DND-41 (cell line): ENCODE measurements at regions not wholly inside any gene's neighbourhood (a gene's known extent, or its start where the extent isn't known, plus 50 kb on each side); places are given as distances from the start of the nearest gene placed in this dataset.

Experiments
- ATAC-seq: fragments of 200-7000 bp; cut with Tn5 transposase; 3 replicates; pipeline ENCODE4 v1.9.1; 2021; ENCODE audit warnings: low read depth; ENCODE audit not compliant: insufficient read depth
- DNase-seq: peaks from one replicate; pipeline ENCODE4 v3.0.0-alpha.2; 2020
- H2AFZ ChIP-seq: 2 replicates; pipeline ENCODE4 v1.6.0; 2012; ENCODE audit warnings: low read depth, low read length
- H3K27ac ChIP-seq: 2 replicates; pipeline ENCODE4 v1.5.1; 2012; ENCODE audit warnings: low read length, inconsistent platforms
- H3K27me3 ChIP-seq: fragments of 200-600 bp; sonication (generic); 2 replicates; pipeline ENCODE4 v1.6.0; 2012; ENCODE audit warnings: low read length, mild to moderate bottlenecking, inconsistent platforms; ENCODE audit not compliant: insufficient read depth, poor library complexity
- H3K36me3 ChIP-seq: 2 replicates; pipeline ENCODE4 v1.5.1; 2012; ENCODE audit warnings: low read length, inconsistent platforms; ENCODE audit not compliant: insufficient read depth
- H3K4me1 ChIP-seq: 2 replicates; pipeline ENCODE4 v1.5.1; 2012; ENCODE audit warnings: mild to moderate bottlenecking, low read length; ENCODE audit not compliant: insufficient read depth
- H3K4me2 ChIP-seq: 2 replicates; pipeline ENCODE4 v1.6.0; 2012; ENCODE audit warnings: mild to moderate bottlenecking, moderate library complexity, low read length, inconsistent platforms; ENCODE audit not compliant: insufficient read depth
- H3K4me3 ChIP-seq, 2 experiments: fragments of 200-600 bp in 1 of 2; shearing (Covaris generic) in 1 of 2; 2 replicates each; pipeline ENCODE4 v1.5.1; 2012 to 2016; ENCODE audit warnings: inconsistent platforms in 2 of 2, low read length in 2 of 2, mild to moderate bottlenecking in 2 of 2, low read depth in 1 of 2, moderate library complexity in 1 of 2
- H3K79me2 ChIP-seq: 2 replicates; pipeline ENCODE4 v1.6.0; 2012; ENCODE audit warnings: low read length, inconsistent platforms; ENCODE audit not compliant: insufficient read depth
- H3K9ac ChIP-seq: 2 replicates; pipeline ENCODE4 v1.6.0; 2012; ENCODE audit warnings: low read depth, mild to moderate bottlenecking, inconsistent platforms, low read length, moderate library complexity
- H3K9me3 ChIP-seq: 2 replicates; pipeline ENCODE4 v1.5.1; 2012; ENCODE audit warnings: low read length, moderate library complexity, mild to moderate bottlenecking, inconsistent platforms; ENCODE audit not compliant: insufficient read depth, severe bottlenecking
- H4K20me1 ChIP-seq: 2 replicates; pipeline ENCODE4 v1.6.0; 2012; ENCODE audit warnings: low read length; ENCODE audit not compliant: insufficient read depth
- EZH2 ChIP-seq: IDR thresholded peaks from 3 replicates; pipeline ENCODE4 v1.6.1; 2012; ENCODE audit warnings: borderline replicate concordance, low read depth, mild to moderate bottlenecking, moderate library complexity, low read length, inconsistent platforms; ENCODE audit not compliant: severe bottlenecking
- TF ChIP-seq, protein P1 (sequence below): IDR thresholded peaks from 2 replicates; pipeline ENCODE4 v1.5.1; 2012; ENCODE audit warnings: borderline replicate concordance, low read length, moderate library complexity, mild to moderate bottlenecking; ENCODE audit not compliant: poor library complexity, severe bottlenecking; ENCODE audit errors: extremely low read depth

DNA sequence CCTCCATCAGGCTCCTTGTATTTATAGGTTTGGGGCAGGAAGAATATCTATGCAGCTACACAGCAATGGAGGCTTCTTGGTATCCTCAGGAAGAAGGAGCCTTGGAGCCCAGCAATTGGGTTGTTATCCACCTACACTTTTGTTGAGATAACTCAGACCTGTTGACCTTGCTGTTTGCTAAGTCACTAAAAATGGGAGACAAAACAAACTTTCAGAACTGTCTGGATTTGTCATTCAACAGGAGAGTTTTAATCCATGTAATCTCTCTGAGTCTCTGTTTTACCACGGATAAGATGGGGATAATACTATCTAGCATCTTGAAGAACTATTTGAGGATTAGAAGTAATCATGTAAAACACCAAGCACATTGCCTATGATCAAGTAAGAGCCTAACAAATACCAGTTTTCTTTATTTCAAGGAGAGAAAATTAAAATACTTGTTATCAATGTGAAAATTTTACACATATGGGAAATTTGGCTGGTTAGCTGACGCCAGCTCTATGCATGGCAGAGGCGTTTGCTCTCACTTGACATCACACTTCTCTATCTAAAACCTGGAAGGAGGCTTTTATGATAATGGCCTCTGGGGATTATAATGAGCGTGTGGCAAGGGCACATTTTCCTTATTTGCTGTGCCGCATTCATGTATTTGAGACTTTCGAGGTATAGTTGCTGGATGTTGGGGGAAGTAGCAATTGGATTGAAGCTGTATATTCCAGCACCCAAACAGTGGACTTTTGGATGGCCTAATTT is 215.6 kb downstream of the PDCD6IP start:
- no peaks in the 10 kb centered on the region for H3K27me3 ChIP-seq
- H3K27ac ChIP-seq = no peak overlapping the region
- no peak overlapping the region for H3K4me2 ChIP-seq
- no peak overlapping the region for H2AFZ ChIP-seq
- TF ChIP-seq, protein P1, sequence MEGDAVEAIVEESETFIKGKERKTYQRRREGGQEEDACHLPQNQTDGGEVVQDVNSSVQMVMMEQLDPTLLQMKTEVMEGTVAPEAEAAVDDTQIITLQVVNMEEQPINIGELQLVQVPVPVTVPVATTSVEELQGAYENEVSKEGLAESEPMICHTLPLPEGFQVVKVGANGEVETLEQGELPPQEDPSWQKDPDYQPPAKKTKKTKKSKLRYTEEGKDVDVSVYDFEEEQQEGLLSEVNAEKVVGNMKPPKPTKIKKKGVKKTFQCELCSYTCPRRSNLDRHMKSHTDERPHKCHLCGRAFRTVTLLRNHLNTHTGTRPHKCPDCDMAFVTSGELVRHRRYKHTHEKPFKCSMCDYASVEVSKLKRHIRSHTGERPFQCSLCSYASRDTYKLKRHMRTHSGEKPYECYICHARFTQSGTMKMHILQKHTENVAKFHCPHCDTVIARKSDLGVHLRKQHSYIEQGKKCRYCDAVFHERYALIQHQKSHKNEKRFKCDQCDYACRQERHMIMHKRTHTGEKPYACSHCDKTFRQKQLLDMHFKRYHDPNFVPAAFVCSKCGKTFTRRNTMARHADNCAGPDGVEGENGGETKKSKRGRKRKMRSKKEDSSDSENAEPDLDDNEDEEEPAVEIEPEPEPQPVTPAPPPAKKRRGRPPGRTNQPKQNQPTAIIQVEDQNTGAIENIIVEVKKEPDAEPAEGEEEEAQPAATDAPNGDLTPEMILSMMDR = no peak
- TF ChIP-seq EZH2 = no peak
- peaks cover 39% of the 10 kb centered on the region for H3K4me1 ChIP-seq
- H4K20me1 ChIP-seq = no peaks in the 10 kb centered on the region
- no peaks in the 10 kb centered on the region for H3K9me3 ChIP-seq
- H3K79me2 ChIP-seq = no peaks in the 10 kb centered on the region
- no peak overlapping the region for H3K9ac ChIP-seq
- ATAC-seq (no peak), DNase-seq (no peak)
- H3K4me3 ChIP-seq = no peak overlapping the region
- H3K36me3 ChIP-seq = no peaks in the 10 kb centered on the region

DNA sequence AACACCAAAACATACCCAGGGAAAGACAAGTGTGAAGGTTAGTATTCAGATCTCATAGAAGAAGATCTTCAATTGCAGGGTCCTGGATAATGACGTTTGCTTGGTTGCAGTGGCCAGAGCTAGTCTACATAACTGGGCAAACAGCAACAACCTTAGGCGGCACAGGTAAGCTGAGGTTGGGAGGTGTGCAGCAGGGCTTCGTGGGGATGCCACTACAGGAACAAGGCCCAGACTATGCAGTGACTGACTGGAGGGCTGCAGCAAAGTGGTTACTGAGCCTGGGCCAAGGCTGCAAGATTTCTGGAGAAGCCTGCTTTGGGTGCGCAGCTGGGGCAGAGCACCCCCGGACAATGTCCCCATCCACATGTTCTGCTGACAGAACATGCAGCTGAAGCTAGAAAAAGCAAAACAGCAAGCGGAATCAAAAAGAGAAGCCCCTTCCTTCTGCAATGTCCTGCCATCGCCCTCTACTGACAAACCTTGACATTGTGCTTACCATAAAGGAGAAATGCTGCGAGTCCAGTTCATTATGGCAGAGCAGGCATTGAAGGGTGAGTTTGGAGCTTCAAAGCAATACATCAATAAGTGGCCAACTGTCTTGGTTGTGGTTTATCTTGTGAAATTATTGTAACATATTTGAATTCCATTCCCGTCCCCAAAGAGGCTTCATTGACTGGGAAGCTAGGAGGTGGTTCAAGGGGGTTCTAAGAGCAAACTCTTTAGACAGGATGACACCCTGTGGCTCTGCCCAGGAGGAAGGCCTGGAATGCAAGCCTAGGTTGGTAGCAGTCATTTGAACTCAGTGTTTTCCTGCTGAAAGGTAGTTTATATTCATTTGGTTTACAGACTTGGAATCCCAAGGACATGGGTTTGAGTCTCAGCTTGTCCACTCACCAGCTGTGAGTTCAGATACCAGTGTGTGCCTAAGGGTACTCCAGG is 217.0 kb downstream of the PDCD6IP start:
- 0 out of 2 replicates have a peak overlapping the region, but pooled peaks have one; percentile 4 for H2AFZ ChIP-seq
- no peaks in the 10 kb centered on the region for H3K79me2 ChIP-seq
- H3K9me3 ChIP-seq = no peaks in the 10 kb centered on the region
- H4K20me1 ChIP-seq = no peaks in the 10 kb centered on the region
- TF ChIP-seq, protein P1 = peak; percentile 78
- TF ChIP-seq EZH2 = no peak
- ATAC-seq (no peak), DNase-seq (peak; percentile 55)
- peaks cover 54% of the 10 kb centered on the region for H3K4me1 ChIP-seq
- no peaks in the 10 kb centered on the region for H3K27me3 ChIP-seq
- H3K4me3 ChIP-seq = no peak overlapping the region
- no peak overlapping the region for H3K4me2 ChIP-seq
- no peaks in the 10 kb centered on the region for H3K36me3 ChIP-seq
- peak overlapping the region; percentile 92 for H3K27ac ChIP-seq
- peak overlapping the region; percentile 49; the same call in 1 of the 2 replicates for H3K9ac ChIP-seq

DNA sequence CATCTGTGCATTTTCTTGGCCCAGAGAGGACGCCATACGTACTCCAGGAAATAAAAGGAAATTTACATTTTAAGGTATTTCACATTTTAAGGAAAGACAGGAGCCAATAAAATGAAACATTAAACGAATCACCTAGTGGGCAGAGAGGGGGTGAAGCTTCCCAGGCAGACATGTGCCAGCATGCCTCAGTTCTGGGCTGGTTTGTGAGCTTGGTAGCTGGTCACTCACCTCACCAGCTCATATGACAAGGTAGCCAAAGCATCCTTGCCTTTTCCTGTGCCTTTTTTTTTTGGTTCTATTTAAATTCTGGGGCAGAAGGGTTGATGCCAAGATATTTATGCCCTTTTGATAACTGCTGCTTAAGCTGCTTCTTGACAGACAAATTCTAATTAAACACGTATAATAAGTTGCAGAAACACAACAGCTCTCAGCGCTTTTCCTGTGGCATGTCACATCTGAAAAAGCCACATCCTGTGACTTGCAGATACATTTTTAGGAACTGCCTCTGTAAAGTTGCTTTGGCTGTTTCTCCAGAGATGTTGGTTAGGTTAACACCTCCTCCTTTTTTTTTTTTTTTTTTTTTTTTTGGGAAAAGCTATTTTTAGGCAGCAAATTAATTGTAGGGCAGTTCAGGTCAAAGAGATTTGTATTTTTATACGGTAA is 218.6 kb downstream of the PDCD6IP start:
- DNase-seq = peak; percentile 77
- H3K79me2 ChIP-seq = no peaks in the 10 kb centered on the region
- no peaks in the 10 kb centered on the region for H3K36me3 ChIP-seq
- peak overlapping the region; percentile 49 for H3K9ac ChIP-seq
- no peaks in the 10 kb centered on the region for H3K27me3 ChIP-seq
- ATAC-seq = peak; percentile 85
- peak overlapping the region; percentile 92 for H3K27ac ChIP-seq
- peak overlapping the region; percentile 63 for H3K4me2 ChIP-seq
- TF ChIP-seq, protein P1 = peak; percentile 17
- no peak for TF ChIP-seq EZH2
- H3K4me1 ChIP-seq = peaks cover 70% of the 10 kb centered on the region
- H2AFZ ChIP-seq = peak overlapping the region; percentile 52
- no peaks in the 10 kb centered on the region for H4K20me1 ChIP-seq
- no peaks in the 10 kb centered on the region for H3K9me3 ChIP-seq
- peak overlapping the region in 1 of 2 experiments; percentile 41; a peak in 2 of 4 replicates for H3K4me3 ChIP-seq
